ENCODE measurements at regions not wholly inside any gene's neighbourhood (a gene's known extent, or its start where the extent isn't known, plus 50 kb on each side); places are given as distances from the start of the nearest gene placed in this dataset.

DNA sequence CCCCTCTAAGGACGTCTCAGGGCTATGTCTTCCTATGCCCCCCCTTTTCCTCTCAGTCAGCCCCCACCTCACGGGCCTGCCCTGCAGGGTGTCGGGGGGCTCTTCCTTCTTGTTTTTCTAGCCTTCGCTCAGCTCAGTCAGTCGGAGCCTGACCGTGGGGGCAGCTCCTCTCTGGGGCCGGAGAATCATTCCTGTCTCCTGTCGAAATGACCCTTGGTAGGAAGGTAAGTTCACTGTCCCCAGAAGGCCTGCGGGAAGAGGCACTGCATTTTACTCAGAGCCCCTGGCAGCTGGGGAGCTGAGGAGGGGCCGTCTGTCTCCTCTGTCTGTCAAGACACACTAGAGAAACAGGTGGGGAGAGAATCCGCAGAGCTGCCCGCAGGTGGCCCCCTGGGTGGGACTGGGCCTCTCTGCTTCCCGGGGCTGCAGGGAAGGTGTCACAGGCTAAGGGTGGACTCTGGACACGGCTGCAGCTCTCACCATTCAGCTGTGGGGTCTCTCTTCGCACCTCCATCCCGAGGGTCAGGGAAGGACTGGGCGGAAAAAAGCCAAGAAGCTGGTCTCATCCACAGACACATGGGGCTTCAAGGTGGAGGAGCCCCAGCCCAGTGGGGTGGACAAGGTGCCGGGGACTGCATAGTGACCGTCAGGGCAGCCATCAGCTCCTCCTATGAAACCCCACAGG, 112.8 kb upstream of the TNRC6C start:
- Histone ChIP-seq H3K27me3 (ENCODE audit: insufficient read depth, poor library complexity, severe bottlenecking) (no peaks in the 10 kb centered on the region), H3K9me3 (ENCODE audit: severe bottlenecking) (no peaks in the 10 kb centered on the region), H3K4me1 (ENCODE audit: insufficient read depth, poor library complexity, severe bottlenecking) (peaks cover 18% of the 10 kb centered on the region), H3K36me3 (ENCODE audit: low read depth) (no peaks in the 10 kb centered on the region), H3K4me3 (ENCODE audit: severe bottlenecking) (no peak overlapping the region), H3K27ac (ENCODE audit: poor library complexity, severe bottlenecking) (no peak overlapping the region)
- ATAC-seq (ENCODE audit: low read depth) = no peak
- TF ChIP-seq, protein P1, sequence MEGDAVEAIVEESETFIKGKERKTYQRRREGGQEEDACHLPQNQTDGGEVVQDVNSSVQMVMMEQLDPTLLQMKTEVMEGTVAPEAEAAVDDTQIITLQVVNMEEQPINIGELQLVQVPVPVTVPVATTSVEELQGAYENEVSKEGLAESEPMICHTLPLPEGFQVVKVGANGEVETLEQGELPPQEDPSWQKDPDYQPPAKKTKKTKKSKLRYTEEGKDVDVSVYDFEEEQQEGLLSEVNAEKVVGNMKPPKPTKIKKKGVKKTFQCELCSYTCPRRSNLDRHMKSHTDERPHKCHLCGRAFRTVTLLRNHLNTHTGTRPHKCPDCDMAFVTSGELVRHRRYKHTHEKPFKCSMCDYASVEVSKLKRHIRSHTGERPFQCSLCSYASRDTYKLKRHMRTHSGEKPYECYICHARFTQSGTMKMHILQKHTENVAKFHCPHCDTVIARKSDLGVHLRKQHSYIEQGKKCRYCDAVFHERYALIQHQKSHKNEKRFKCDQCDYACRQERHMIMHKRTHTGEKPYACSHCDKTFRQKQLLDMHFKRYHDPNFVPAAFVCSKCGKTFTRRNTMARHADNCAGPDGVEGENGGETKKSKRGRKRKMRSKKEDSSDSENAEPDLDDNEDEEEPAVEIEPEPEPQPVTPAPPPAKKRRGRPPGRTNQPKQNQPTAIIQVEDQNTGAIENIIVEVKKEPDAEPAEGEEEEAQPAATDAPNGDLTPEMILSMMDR (IDR thresholded peaks at IDR 0.05; ENCODE audit: poor library complexity, severe bottlenecking) = no peak
- no peak for DNase-seq (ENCODE audit: low spot score)

- H3K9me3 ChIP-seq (ENCODE audit: severe bottlenecking) = no peaks in the 10 kb centered on the region
- ATAC-seq (ENCODE audit: low read depth) = peak; percentile 32; the same call in 1 of the 3 replicates
- no peaks in the 10 kb centered on the region for H3K36me3 ChIP-seq (ENCODE audit: low read depth)
- DNase-seq (ENCODE audit: low spot score) = no peak
- peaks cover 18% of the 10 kb centered on the region for H3K4me1 ChIP-seq (ENCODE audit: insufficient read depth, poor library complexity, severe bottlenecking)
- H3K4me3 ChIP-seq (ENCODE audit: severe bottlenecking) = no peak overlapping the region
- H3K27me3 ChIP-seq (ENCODE audit: insufficient read depth, poor library complexity, severe bottlenecking) = peaks cover 3% of the 10 kb centered on the region
- no peak overlapping the region for H3K27ac ChIP-seq (ENCODE audit: poor library complexity, severe bottlenecking)
- TF ChIP-seq, protein P1 (IDR thresholded peaks at IDR 0.05; ENCODE audit: poor library complexity, severe bottlenecking) = no peak
Observed at GRCh38 chr17:77846531-77847085, 111.9 kb upstream of the TNRC6C start.

DNA sequence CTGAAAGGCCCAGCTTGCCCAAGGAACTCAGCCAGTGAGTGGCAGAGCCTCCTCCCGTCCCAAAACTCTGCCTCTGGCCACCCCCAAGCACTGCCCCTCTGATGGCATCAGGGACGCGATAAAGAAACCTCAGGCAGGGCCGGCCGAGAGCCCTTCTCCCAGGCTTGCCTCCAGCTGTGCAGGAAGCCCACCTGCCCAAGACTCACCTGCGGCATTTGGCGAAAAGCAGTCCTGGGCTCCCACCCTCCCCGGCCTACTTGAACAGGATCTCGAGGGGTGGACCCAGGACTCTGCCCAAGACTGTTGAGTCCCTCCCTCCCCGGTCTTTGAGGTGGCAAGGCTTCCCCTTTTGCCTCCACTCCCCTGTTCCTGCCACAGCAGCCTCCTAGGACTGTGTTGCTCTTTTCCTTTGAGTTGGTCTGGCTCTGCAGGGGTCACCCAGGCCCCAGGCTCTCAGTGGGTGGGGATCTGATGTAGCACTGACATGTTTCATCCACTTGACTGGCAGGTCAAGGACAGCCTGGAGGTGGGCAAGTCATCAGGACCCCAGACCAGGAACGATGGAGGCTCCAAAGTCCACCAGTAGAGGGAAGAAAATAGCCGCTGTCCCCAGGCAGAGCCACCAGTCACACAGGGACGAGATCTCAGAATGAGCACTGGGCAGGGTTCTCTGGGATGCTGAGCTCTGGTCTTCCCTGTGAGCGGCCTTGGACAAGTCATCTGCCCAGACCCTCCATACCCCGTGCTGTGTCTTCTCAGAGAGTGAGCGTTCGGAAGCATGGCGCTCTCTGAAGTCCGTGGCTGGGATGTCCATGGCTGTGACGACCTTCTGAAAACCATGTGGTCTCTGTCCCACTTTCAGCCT, 111.0 kb upstream of the TNRC6C start:
- H3K4me1 ChIP-seq (ENCODE audit: insufficient read depth, poor library complexity, severe bottlenecking) = peaks cover 14% of the 10 kb centered on the region
- DNase-seq (ENCODE audit: low spot score) (no peak), ATAC-seq (ENCODE audit: low read depth) (no peak)
- no peak overlapping the region for H3K4me3 ChIP-seq (ENCODE audit: severe bottlenecking)
- no peaks in the 10 kb centered on the region for H3K36me3 ChIP-seq (ENCODE audit: low read depth)
- H3K9me3 ChIP-seq (ENCODE audit: severe bottlenecking) = no peaks in the 10 kb centered on the region
- no peak overlapping the region for H3K27ac ChIP-seq (ENCODE audit: poor library complexity, severe bottlenecking)
- H3K27me3 ChIP-seq (ENCODE audit: insufficient read depth, poor library complexity, severe bottlenecking) = peaks cover 3% of the 10 kb centered on the region
- TF ChIP-seq, protein P1 (IDR thresholded peaks at IDR 0.05; ENCODE audit: poor library complexity, severe bottlenecking) = no peak

DNA sequence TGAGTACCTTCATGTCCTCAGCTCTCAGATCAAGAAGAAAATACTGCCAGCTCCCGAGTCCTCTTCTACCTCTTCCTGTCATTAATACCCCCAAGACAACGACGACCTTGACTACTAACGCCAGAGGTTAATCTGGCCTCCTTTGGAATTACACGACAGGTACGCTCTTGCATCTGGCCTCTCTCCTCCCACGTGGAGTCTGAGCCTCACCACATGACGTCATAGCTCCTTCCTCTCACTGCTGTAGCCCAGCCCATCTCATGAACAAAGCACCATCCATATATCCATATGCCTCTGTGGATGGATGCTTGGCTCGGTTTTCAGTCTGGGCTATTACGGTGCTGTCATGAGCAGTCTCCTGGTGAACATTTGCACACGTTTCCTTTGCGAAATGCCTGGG, 110.2 kb upstream of the TNRC6C start:
- Histone ChIP-seq H3K4me1 (ENCODE audit: insufficient read depth, poor library complexity, severe bottlenecking) (peaks cover 6% of the 10 kb centered on the region), H3K36me3 (ENCODE audit: low read depth) (no peaks in the 10 kb centered on the region), H3K9me3 (ENCODE audit: severe bottlenecking) (no peaks in the 10 kb centered on the region), H3K4me3 (ENCODE audit: severe bottlenecking) (no peak overlapping the region), H3K27ac (ENCODE audit: poor library complexity, severe bottlenecking) (no peak overlapping the region), H3K27me3 (ENCODE audit: insufficient read depth, poor library complexity, severe bottlenecking) (peaks cover 3% of the 10 kb centered on the region)
- ATAC-seq (ENCODE audit: low read depth) (no peak), DNase-seq (ENCODE audit: low spot score) (no peak)
- TF ChIP-seq, protein P1 (IDR thresholded peaks at IDR 0.05; ENCODE audit: poor library complexity, severe bottlenecking) = no peak

Measured in RWPE2 (cell line).